ENCODE measurements at regions not wholly inside any gene's neighbourhood (a gene's known extent, or its start where the extent isn't known, plus 50 kb on each side); places are given as distances from the start of the nearest gene placed in this dataset.

GRCh38 chr18:37734406-37734805 lies 168.8 kb upstream of the CELF4 start:
- in situ Hi-C loops (cut with HindIII; ENCODE audit: low pct_unique_long_range_greater_than_20kb, low sequenced_read_pairs): no loop called here
- no peak for TF ChIP-seq JUND (IDR thresholded peaks at IDR 0.05; ENCODE audit: low read depth)
- DNase-seq (ENCODE audit: low read depth in 1 of 2, low spot score in 1 of 2): no peak

GRCh38 chr18:37729716-37730115 lies 164.1 kb upstream of the CELF4 start:
- in situ Hi-C loops (cut with HindIII; ENCODE audit: low pct_unique_long_range_greater_than_20kb, low sequenced_read_pairs): no loop called here
- no peak for DNase-seq (ENCODE audit: low read depth in 1 of 2, low spot score in 1 of 2)
- TF ChIP-seq JUND (IDR thresholded peaks at IDR 0.05; ENCODE audit: low read depth): no peak

- TF ChIP-seq JUND (IDR thresholded peaks at IDR 0.05; ENCODE audit: low read depth): no peak
- in situ Hi-C loops (cut with HindIII; ENCODE audit: low pct_unique_long_range_greater_than_20kb, low sequenced_read_pairs): no loop called here
- no peak for DNase-seq (ENCODE audit: low read depth in 1 of 2, low spot score in 1 of 2)
Measured at GRCh38 chr18:37724206-37724605, 158.6 kb upstream of the CELF4 start.

- no peak for DNase-seq (ENCODE audit: low read depth in 1 of 2, low spot score in 1 of 2)
- no peak for TF ChIP-seq JUND (IDR thresholded peaks at IDR 0.05; ENCODE audit: low read depth)
- in situ Hi-C loops (cut with HindIII; ENCODE audit: low pct_unique_long_range_greater_than_20kb, low sequenced_read_pairs): no loop called here
Measured at GRCh38 chr18:37721544-37722522, 156.2 kb upstream of the CELF4 start.

GRCh38 chr18:37720663-37721062 lies 155.1 kb upstream of the CELF4 start:
- in situ Hi-C loops (cut with HindIII; ENCODE audit: low pct_unique_long_range_greater_than_20kb, low sequenced_read_pairs): no loop called here
- no peak for TF ChIP-seq JUND (IDR thresholded peaks at IDR 0.05; ENCODE audit: low read depth)
- no peak for DNase-seq (ENCODE audit: low read depth in 1 of 2, low spot score in 1 of 2)

- in situ Hi-C loops (cut with HindIII; ENCODE audit: low pct_unique_long_range_greater_than_20kb, low sequenced_read_pairs): no loop called here
- no peak for TF ChIP-seq JUND (IDR thresholded peaks at IDR 0.05; ENCODE audit: low read depth)
- no peak for DNase-seq (ENCODE audit: low read depth in 1 of 2, low spot score in 1 of 2)
Measured at GRCh38 chr18:37717656-37718055, 152.1 kb upstream of the CELF4 start.

GRCh38 chr18:37717098-37717497 lies 151.5 kb upstream of the CELF4 start:
- TF ChIP-seq JUND (IDR thresholded peaks at IDR 0.05; ENCODE audit: low read depth): no peak
- in situ Hi-C loops (cut with HindIII; ENCODE audit: low pct_unique_long_range_greater_than_20kb, low sequenced_read_pairs): no loop called here
- no peak for DNase-seq (ENCODE audit: low read depth in 1 of 2, low spot score in 1 of 2)

- in situ Hi-C loops (cut with HindIII; ENCODE audit: low pct_unique_long_range_greater_than_20kb, low sequenced_read_pairs): no loop called here
- DNase-seq (ENCODE audit: low read depth in 1 of 2, low spot score in 1 of 2): no peak
- TF ChIP-seq JUND (IDR thresholded peaks at IDR 0.05; ENCODE audit: low read depth): no peak
Measured at GRCh38 chr18:37716106-37716735, 150.6 kb upstream of the CELF4 start.

GRCh38 chr18:37714691-37715090 lies 149.1 kb upstream of the CELF4 start:
- no peak for DNase-seq (ENCODE audit: low read depth in 1 of 2, low spot score in 1 of 2)
- in situ Hi-C loops (cut with HindIII; ENCODE audit: low pct_unique_long_range_greater_than_20kb, low sequenced_read_pairs): no loop called here
- no peak for TF ChIP-seq JUND (IDR thresholded peaks at IDR 0.05; ENCODE audit: low read depth)

- no peak for TF ChIP-seq JUND (IDR thresholded peaks at IDR 0.05; ENCODE audit: low read depth)
- in situ Hi-C loops (cut with HindIII; ENCODE audit: low pct_unique_long_range_greater_than_20kb, low sequenced_read_pairs): no loop called here
- DNase-seq (ENCODE audit: low read depth in 1 of 2, low spot score in 1 of 2): no peak
Measured at GRCh38 chr18:37712776-37713175, 147.2 kb upstream of the CELF4 start.

- in situ Hi-C loops (cut with HindIII; ENCODE audit: low pct_unique_long_range_greater_than_20kb, low sequenced_read_pairs): no loop called here
- TF ChIP-seq JUND (IDR thresholded peaks at IDR 0.05; ENCODE audit: low read depth): no peak
- DNase-seq (ENCODE audit: low read depth in 1 of 2, low spot score in 1 of 2): no peak
Measured at GRCh38 chr18:37711766-37712505, 146.3 kb upstream of the CELF4 start.

- in situ Hi-C loops (cut with HindIII; ENCODE audit: low pct_unique_long_range_greater_than_20kb, low sequenced_read_pairs): no loop called here
- DNase-seq (ENCODE audit: low read depth in 1 of 2, low spot score in 1 of 2): no peak
- TF ChIP-seq JUND (IDR thresholded peaks at IDR 0.05; ENCODE audit: low read depth): no peak
Measured at GRCh38 chr18:37710726-37711125, 145.1 kb upstream of the CELF4 start.

GRCh38 chr18:37709740-37710139 lies 144.1 kb upstream of the CELF4 start:
- in situ Hi-C loops (cut with HindIII; ENCODE audit: low pct_unique_long_range_greater_than_20kb, low sequenced_read_pairs): no loop called here
- no peak for DNase-seq (ENCODE audit: low read depth in 1 of 2, low spot score in 1 of 2)
- no peak for TF ChIP-seq JUND (IDR thresholded peaks at IDR 0.05; ENCODE audit: low read depth)

Data from T47D (cell line).